K562 (cell line): ENCODE measurements at regions not wholly inside any gene's neighbourhood (a gene's known extent, or its start where the extent isn't known, plus 50 kb on each side); places are given as distances from the start of the nearest gene placed in this dataset.
"Not testable (repeated sequence)": the region's sequence is repeated elsewhere in the genome, so short reads cannot be mapped to it uniquely, and the experiment has no call there.

Experiments used
- ATAC-seq: fragments of 200-7000 bp; cut with Tn5 transposase; 3 replicates; pipeline ENCODE4 v1.9.1; 2020; ENCODE audit warnings: moderate library complexity
- BruUV-seq: library from RNA; stranded (reverse); fragments of 400-500 nt; replicated peaks from 2 replicates; lab custom pipeline; 2021; lab: Mats Ljungman, UMichigan
- CTCF ChIA-PET: fragments of 300-600 bp; formaldehyde crosslinking; extraction: SDS; loops from one replicate; lab custom pipeline; 2021; ENCODE audit warnings: low intra/inter-chr PET ratio; lab: Yijun Ruan, JAX
- POLR2A ChIA-PET: fragments of 300-600, 350-650 bp; sonication (Branson Sonifier 250); formaldehyde crosslinking; extraction: SDS; loops from one replicate; lab custom pipeline; 2021; ENCODE audit warnings: antibody characterized with exemption, inconsistent platforms; lab: Yijun Ruan, JAX
- DNase-seq, 4 experiments: peaks; one replicate each; pipeline versions ENCODE4 v3.0.0 to v3.0.0-alpha.2; 2011 to 2018; ENCODE audit warnings: low spot score in 3 of 4, mixed read lengths in 3 of 4; ENCODE audit errors: extremely low read depth in 1 of 4
- FAIRE-seq: peaks from 2 replicates; lab custom pipeline; 2011; peaks lifted over from hg19 to GRCh38; lab: Jason Lieb, UNC
- H2AFZ ChIP-seq: 2 replicates; pipeline ENCODE4 v1.6.0; 2011; ENCODE audit warnings: low read depth, low read length, control low read depth, inconsistent platforms
- H3K27ac ChIP-seq: fragments of 200-600 bp; 3 replicates; pipeline ENCODE4 v1.8.0; 2011; ENCODE audit warnings: low read depth, mild to moderate bottlenecking, control low read depth, inconsistent platforms, low read length, moderate library complexity, mixed read lengths; ENCODE audit errors: extremely low read depth
- H3K27me3 ChIP-seq, 2 experiments: fragments of 300-600 bp in 1 of 2; 2 replicates in 1 of 2; 3 replicates in 1 of 2; pipeline versions ENCODE4 v1.6.0 to v1.8.0; 2011; ENCODE audit warnings: inconsistent platforms in 2 of 2, low read length in 2 of 2, mild to moderate bottlenecking in 1 of 2, mixed read lengths in 1 of 2, moderate library complexity in 1 of 2; ENCODE audit not compliant: control insufficient read depth in 2 of 2, insufficient read depth in 2 of 2
- H3K36me3 ChIP-seq: fragments of 300-600 bp; 3 replicates; pipeline ENCODE4 v1.8.0; 2011; ENCODE audit warnings: mild to moderate bottlenecking, low read length, inconsistent platforms; ENCODE audit not compliant: control insufficient read depth, insufficient read depth
- H3K4me1 ChIP-seq, 2 experiments: fragments of 200-600 bp in 1 of 2; replicated peaks in 1 of 2; 2 replicates in 1 of 2; 3 replicates in 1 of 2; pipeline versions ENCODE4 v1.5.1 to v1.8.0; 2011; ENCODE audit warnings: inconsistent platforms in 2 of 2, low read length in 2 of 2, mild to moderate bottlenecking in 1 of 2, mixed read lengths in 1 of 2, moderate library complexity in 1 of 2; ENCODE audit not compliant: control insufficient read depth in 2 of 2, insufficient read depth in 2 of 2
- H3K4me2 ChIP-seq: 2 replicates; pipeline ENCODE4 v1.6.1; 2011; ENCODE audit warnings: low read length, control low read depth, inconsistent platforms, mixed read lengths; ENCODE audit not compliant: insufficient read depth
- H3K4me3 ChIP-seq: fragments of 200-600 bp; sonication (generic), shearing (Covaris generic); 2 replicates; pipeline ENCODE4 v1.5.1; 2016; ENCODE audit warnings: control low read depth, inconsistent platforms
- H3K79me2 ChIP-seq: fragments of 200-600 bp; 3 replicates; pipeline ENCODE4 v1.8.0; 2011; ENCODE audit warnings: low read length, inconsistent platforms; ENCODE audit not compliant: control insufficient read depth, insufficient read depth
- H3K9ac ChIP-seq, 2 experiments: 2 replicates each; pipeline versions ENCODE4 v1.6.0 to v1.6.1; 2011; ENCODE audit warnings: low read depth in 2 of 2, low read length in 2 of 2, control low read depth in 1 of 2, inconsistent platforms in 1 of 2, mild to moderate bottlenecking in 1 of 2, mixed read lengths in 1 of 2; ENCODE audit not compliant: insufficient read depth in 1 of 2
- H3K9me1 ChIP-seq: one replicate; pipeline ENCODE4 v1.6.0; 2011; ENCODE audit warnings: inconsistent platforms, mild to moderate bottlenecking, low read length, moderate library complexity; ENCODE audit not compliant: control insufficient read depth, insufficient read depth
- H3K9me3 ChIP-seq: replicated peaks from 2 replicates; pipeline ENCODE4 v1.5.1; 2011; ENCODE audit warnings: low read depth, low read length, inconsistent platforms; ENCODE audit not compliant: control insufficient read depth, insufficient read depth
- H4K20me1 ChIP-seq: replicated peaks from 2 replicates; pipeline ENCODE4 v1.6.1; 2011; ENCODE audit warnings: low read length, inconsistent platforms, mixed read lengths; ENCODE audit not compliant: control insufficient read depth, insufficient read depth
- CXXC5 ChIP-seq: fragments of 250-450 bp; sonication (Bioruptor Pico); IDR thresholded peaks from 2 replicates; pipeline ENCODE4 v1.8.0; 2022; ENCODE audit warnings: inconsistent platforms, mild to moderate bottlenecking, moderate library complexity
- DMBX1 ChIP-seq: fragments of 250-450 bp; sonication (Bioruptor Pico); IDR thresholded peaks from 2 replicates; pipeline ENCODE4 v1.8.0; 2022; ENCODE audit warnings: inconsistent platforms, mild to moderate bottlenecking, moderate library complexity, borderline replicate concordance
- EGR1 ChIP-seq: fragments of 450-650 bp; conservative IDR thresholded peaks from 2 replicates; pipeline ENCODE4 v1.6.1; 2017; ENCODE audit warnings: mild to moderate bottlenecking
- HDAC8 ChIP-seq: fragments of 450-650 bp; IDR thresholded peaks from 2 replicates; pipeline ENCODE4 v1.6.1; 2016; ENCODE audit warnings: mild to moderate bottlenecking, missing genetic modification characterization, moderate library complexity, missing compliant biosample characterization
- MTA3 ChIP-seq: fragments of 450-650 bp; formaldehyde crosslinking; IDR thresholded peaks from 2 replicates; pipeline ENCODE4 v1.6.1; 2017; ENCODE audit warnings: mild to moderate bottlenecking, borderline replicate concordance
- PKNOX1 ChIP-seq: fragments of 450-650 bp; IDR thresholded peaks from 2 replicates; pipeline ENCODE4 v1.6.1; 2016
- POLR2AphosphoS2 ChIP-seq: IDR thresholded peaks from 2 replicates; pipeline ENCODE4 v1.6.1; 2012; ENCODE audit warnings: low read length, improper control_type of control experiment
- POLR2G ChIP-seq: fragments of 200-400 bp; formaldehyde crosslinking; IDR thresholded peaks from 2 replicates; pipeline ENCODE4 v1.6.1; 2017; ENCODE audit warnings: low read depth, mild to moderate bottlenecking, antibody characterized with exemption, low read length, moderate library complexity
- SMAD4 ChIP-seq: fragments of 250-450 bp; sonication (Bioruptor Pico); conservative IDR thresholded peaks from 2 replicates; pipeline ENCODE4 v1.8.0; 2021; ENCODE audit warnings: inconsistent platforms, mild to moderate bottlenecking, moderate library complexity
- ZKSCAN8 ChIP-seq: fragments of 200-800 bp; sonication (Bioruptor generic); IDR thresholded peaks from 2 replicates; pipeline ENCODE4 v1.6.1; 2016; ENCODE audit warnings: missing genetic modification characterization, missing compliant biosample characterization
- ZNF584 ChIP-seq: fragments of 200-800 bp; sonication (Bioruptor generic); IDR thresholded peaks from 2 replicates; pipeline ENCODE4 v1.6.1; 2016; ENCODE audit warnings: low read depth, mild to moderate bottlenecking, missing genetic modification characterization, missing compliant biosample characterization
- ZNF589 ChIP-seq: fragments of 200-800 bp; sonication (Bioruptor generic); IDR thresholded peaks from 2 replicates; pipeline ENCODE4 v1.6.1; 2016; ENCODE audit warnings: low read depth, missing genetic modification characterization, missing compliant biosample characterization
- ZNF639 ChIP-seq, 2 experiments: fragments of 200-800 bp in 1 of 2; sonication (Bioruptor generic) in 1 of 2; sonication (generic) in 1 of 2; formaldehyde crosslinking in 1 of 2; IDR thresholded peaks in 1 of 2; conservative IDR thresholded peaks in 1 of 2; 2 replicates each; pipeline versions ENCODE4 v1.5.0 to v1.6.1; 2016 to 2020; ENCODE audit warnings: missing compliant biosample characterization in 1 of 2, missing genetic modification characterization in 1 of 2, missing genetic modification reagents in 1 of 2
- WGBS: fragments of 100-300 bp; shearing (Covaris generic); methylation state at CpG from one replicate; pipeline ENCODE4 v1.1.6; 2016; ENCODE audit warnings: low coverage, mixed read lengths; ENCODE audit not compliant: insufficient coverage; ENCODE audit errors: missing lambda C conversion rate; 5-methylcytosine and 5-hydroxymethylcytosine counted together
- in situ Hi-C: fragments of 300-500 bp; cut with MboI; formaldehyde crosslinking; loops from 4 replicates; pipeline ENCODE4 v1.15.0; 2018; ENCODE audit warnings: inconsistent platforms, mixed read lengths
- intact Hi-C: fragments of 100-400 bp; cut with micrococcal nuclease; formaldehyde crosslinking; loops from 2 replicates; pipeline ENCODE4 v1.14.2; 2022
- TF ChIP-seq, protein P1 (sequence below), 3 experiments: fragments of 200-800 bp in 1 of 3; fragments of 250-450 bp in 1 of 3; fragments of 450-650 bp in 1 of 3; sonication (Bioruptor Pico) in 1 of 3; sonication (Bioruptor generic) in 1 of 3; formaldehyde crosslinking in 1 of 3; IDR thresholded peaks; 2 replicates each; pipeline versions ENCODE4 v1.6.1 to v1.8.0; 2016 to 2022; ENCODE audit warnings: mild to moderate bottlenecking in 2 of 3, missing genetic modification characterization in 2 of 3, missing compliant biosample characterization in 1 of 3, moderate library complexity in 1 of 3

- H3K9me3 ChIP-seq, FAIRE-seq, H3K4me3 ChIP-seq, in situ Hi-C loops, H4K20me1 ChIP-seq, H3K27ac ChIP-seq, H3K9ac ChIP-seq, BruUV-seq, H3K79me2 ChIP-seq, H2AFZ ChIP-seq, H3K9me1 ChIP-seq, intact Hi-C loops, H3K27me3 ChIP-seq, H3K4me2 ChIP-seq, H3K4me1 ChIP-seq, CTCF ChIA-PET: not testable (repeated sequence)
- peaks cover 36% of the 10 kb centered on the region; the same call in 1 of the 3 replicates for H3K36me3 ChIP-seq
- WGBS = 81% methylated on average over 17 of the region's 26 CpGs
- ATAC-seq (peak; percentile 83), DNase-seq (peak; percentile 23 to 71 (median 46))
- POLR2A ChIA-PET = interaction anchor here (0.6 kb wide), 1 partner anchor 8 kb away, joined by 3 read pairs; no protein-coding TSS in a partner anchor
- TF ChIP-seq CXXC5 (CRISPR knock-in tag) (0 out of 2 replicates have a peak, but pooled peaks have one; percentile 32), POLR2G (0 out of 2 replicates have a peak, but pooled peaks have one; percentile 19), ZNF639 (CRISPR knock-in tag; conservative IDR thresholded peaks at IDR 0.05 in 1 of 2, IDR thresholded peaks at IDR 0.05 in 1 of 2) (peak in 1 of 2 experiments; percentile 61; a peak in 1 of 4 replicates), PKNOX1 (peak; percentile 84), ZNF589 (0 out of 2 replicates have a peak, but pooled peaks have one; percentile 24), SMAD4 (CRISPR knock-in tag) (peak; percentile 43), ZKSCAN8 (CRISPR knock-in tag) (peak; percentile 79; the same call in 1 of the 2 replicates), MTA3 (peak; percentile 80), HDAC8 (tag) (peak; percentile 77; the same call in 1 of the 2 replicates), DMBX1 (peak; percentile 62; the same call in 1 of the 2 replicates), ZNF584 (CRISPR knock-in tag) (peak; percentile 68; the same call in 1 of the 2 replicates), POLR2AphosphoS2 (0 out of 2 replicates have a peak, but pooled peaks have one; percentile 49), EGR1 (peak; percentile 37)
- TF ChIP-seq, protein P1, sequence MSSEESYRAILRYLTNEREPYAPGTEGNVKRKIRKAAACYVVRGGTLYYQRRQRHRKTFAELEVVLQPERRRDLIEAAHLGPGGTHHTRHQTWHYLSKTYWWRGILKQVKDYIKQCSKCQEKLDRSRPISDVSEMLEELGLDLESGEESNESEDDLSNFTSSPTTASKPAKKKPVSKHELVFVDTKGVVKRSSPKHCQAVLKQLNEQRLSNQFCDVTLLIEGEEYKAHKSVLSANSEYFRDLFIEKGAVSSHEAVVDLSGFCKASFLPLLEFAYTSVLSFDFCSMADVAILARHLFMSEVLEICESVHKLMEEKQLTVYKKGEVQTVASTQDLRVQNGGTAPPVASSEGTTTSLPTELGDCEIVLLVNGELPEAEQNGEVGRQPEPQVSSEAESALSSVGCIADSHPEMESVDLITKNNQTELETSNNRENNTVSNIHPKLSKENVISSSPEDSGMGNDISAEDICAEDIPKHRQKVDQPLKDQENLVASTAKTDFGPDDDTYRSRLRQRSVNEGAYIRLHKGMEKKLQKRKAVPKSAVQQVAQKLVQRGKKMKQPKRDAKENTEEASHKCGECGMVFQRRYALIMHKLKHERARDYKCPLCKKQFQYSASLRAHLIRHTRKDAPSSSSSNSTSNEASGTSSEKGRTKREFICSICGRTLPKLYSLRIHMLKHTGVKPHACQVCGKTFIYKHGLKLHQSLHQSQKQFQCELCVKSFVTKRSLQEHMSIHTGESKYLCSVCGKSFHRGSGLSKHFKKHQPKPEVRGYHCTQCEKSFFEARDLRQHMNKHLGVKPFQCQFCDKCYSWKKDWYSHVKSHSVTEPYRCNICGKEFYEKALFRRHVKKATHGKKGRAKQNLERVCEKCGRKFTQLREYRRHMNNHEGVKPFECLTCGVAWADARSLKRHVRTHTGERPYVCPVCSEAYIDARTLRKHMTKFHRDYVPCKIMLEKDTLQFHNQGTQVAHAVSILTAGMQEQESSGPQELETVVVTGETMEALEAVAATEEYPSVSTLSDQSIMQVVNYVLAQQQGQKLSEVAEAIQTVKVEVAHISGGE (CRISPR knock-in tag; IDR thresholded peaks at IDR 0.05) = peak in 1 of 3 experiments; percentile 60; a peak in 1 of 6 replicates
These were observed 52.8 kb upstream of the TNK2 start for GRCh38 chr3:195960971-195961775.
